Fibroblast of lung (primary cell): ENCODE measurements at regions not wholly inside any gene's neighbourhood (a gene's known extent, or its start where the extent isn't known, plus 50 kb on each side); places are given as distances from the start of the nearest gene placed in this dataset.

Source experiments
- CTCF ChIP-seq, 2 donors: IDR thresholded peaks in 1 of 2; conservative IDR thresholded peaks in 1 of 2; 1 replicate in 1 of 2; 2 replicates in 1 of 2; pipeline ENCODE4 v1.5.1; 2011 to 2012; ENCODE audit warnings: low read length in 2 of 2, control low read depth in 1 of 2, inconsistent platforms in 1 of 2, low read depth in 1 of 2, mild to moderate bottlenecking in 1 of 2
- EZH2 ChIP-seq: IDR thresholded peaks from 2 replicates; pipeline ENCODE4 v1.5.1; 2012; ENCODE audit warnings: low read length, control low read depth, mild to moderate bottlenecking; ENCODE audit errors: missing control alignments

GRCh38 chr4:106650701-106651100 lies 282.1 kb upstream of the GIMD1 start:
- TF ChIP-seq CTCF (conservative IDR thresholded peaks at IDR 0.05 in 1 of 2, IDR thresholded peaks at IDR 0.05 in 1 of 2; ENCODE audit: low read depth in 1 of 2, low read length in 2 of 2) (no peak), EZH2 (no peak)
